NB4 (cell line): ENCODE measurements at regions not wholly inside any gene's neighbourhood (a gene's known extent, or its start where the extent isn't known, plus 50 kb on each side); places are given as distances from the start of the nearest gene placed in this dataset.

Source experiments
- DNase-seq: peaks from one replicate; pipeline ENCODE4 v3.0.0; 2010; ENCODE audit warnings: low read depth
- H3K4me3 ChIP-seq: one replicate; pipeline ENCODE4 v1.5.1; 2011; ENCODE audit warnings: mild to moderate bottlenecking, low read depth, low read length, moderate library complexity
- MYC ChIP-seq: IDR thresholded peaks from 2 replicates; pipeline ENCODE4 v1.6.1; 2011; ENCODE audit warnings: low read depth, low read length
- POLR2A ChIP-seq: IDR thresholded peaks from 2 replicates; pipeline ENCODE4 v1.6.1; 2011; ENCODE audit warnings: mild to moderate bottlenecking; ENCODE audit not compliant: insufficient read length; ENCODE audit errors: extremely low read depth
- TF ChIP-seq, protein P1 (sequence below): IDR thresholded peaks from 2 replicates; pipeline ENCODE4 v1.6.1; 2011; ENCODE audit warnings: low read depth, low read length
- TF ChIP-seq, protein P2 (sequence below): IDR thresholded peaks from one replicate; pipeline ENCODE4 v1.5.1; 2012; ENCODE audit warnings: low read depth, low read length

GRCh38 chr21:36255663-36256062 is 64.3 kb upstream of the MORC3 start:
- H3K4me3 ChIP-seq = no peak overlapping the region
- no peak for DNase-seq
- TF ChIP-seq MYC (no peak), POLR2A (no peak)
- TF ChIP-seq, protein P1, sequence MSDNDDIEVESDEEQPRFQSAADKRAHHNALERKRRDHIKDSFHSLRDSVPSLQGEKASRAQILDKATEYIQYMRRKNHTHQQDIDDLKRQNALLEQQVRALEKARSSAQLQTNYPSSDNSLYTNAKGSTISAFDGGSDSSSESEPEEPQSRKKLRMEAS = no peak
- TF ChIP-seq, protein P2, sequence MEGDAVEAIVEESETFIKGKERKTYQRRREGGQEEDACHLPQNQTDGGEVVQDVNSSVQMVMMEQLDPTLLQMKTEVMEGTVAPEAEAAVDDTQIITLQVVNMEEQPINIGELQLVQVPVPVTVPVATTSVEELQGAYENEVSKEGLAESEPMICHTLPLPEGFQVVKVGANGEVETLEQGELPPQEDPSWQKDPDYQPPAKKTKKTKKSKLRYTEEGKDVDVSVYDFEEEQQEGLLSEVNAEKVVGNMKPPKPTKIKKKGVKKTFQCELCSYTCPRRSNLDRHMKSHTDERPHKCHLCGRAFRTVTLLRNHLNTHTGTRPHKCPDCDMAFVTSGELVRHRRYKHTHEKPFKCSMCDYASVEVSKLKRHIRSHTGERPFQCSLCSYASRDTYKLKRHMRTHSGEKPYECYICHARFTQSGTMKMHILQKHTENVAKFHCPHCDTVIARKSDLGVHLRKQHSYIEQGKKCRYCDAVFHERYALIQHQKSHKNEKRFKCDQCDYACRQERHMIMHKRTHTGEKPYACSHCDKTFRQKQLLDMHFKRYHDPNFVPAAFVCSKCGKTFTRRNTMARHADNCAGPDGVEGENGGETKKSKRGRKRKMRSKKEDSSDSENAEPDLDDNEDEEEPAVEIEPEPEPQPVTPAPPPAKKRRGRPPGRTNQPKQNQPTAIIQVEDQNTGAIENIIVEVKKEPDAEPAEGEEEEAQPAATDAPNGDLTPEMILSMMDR = no peak

- no peak for TF ChIP-seq MYC
- TF ChIP-seq, protein P2 = no peak
- no peak for TF ChIP-seq POLR2A
- TF ChIP-seq, protein P1 = no peak
These were observed 62.3 kb upstream of the MORC3 start for GRCh38 chr21:36257657-36258056.

GRCh38 chr21:36260030-36260787 is 59.8 kb upstream of the MORC3 start:
- peak overlapping the region; percentile 50 for H3K4me3 ChIP-seq
- TF ChIP-seq, protein P2 = peak; percentile 65
- TF ChIP-seq POLR2A = no peak
- DNase-seq = peak; percentile 68

More at GRCh38 chr21:36257657-36258056, 62.3 kb upstream of the MORC3 start:
- no peak overlapping the region for H3K4me3 ChIP-seq
- no peak for DNase-seq

GRCh38 chr21:36260802-36261201 is 59.2 kb upstream of the MORC3 start:
- no peak overlapping the region for H3K4me3 ChIP-seq
- TF ChIP-seq, protein P1 = no peak
- TF ChIP-seq, protein P2 = no peak
- TF ChIP-seq POLR2A (no peak), MYC (no peak)

DNA sequence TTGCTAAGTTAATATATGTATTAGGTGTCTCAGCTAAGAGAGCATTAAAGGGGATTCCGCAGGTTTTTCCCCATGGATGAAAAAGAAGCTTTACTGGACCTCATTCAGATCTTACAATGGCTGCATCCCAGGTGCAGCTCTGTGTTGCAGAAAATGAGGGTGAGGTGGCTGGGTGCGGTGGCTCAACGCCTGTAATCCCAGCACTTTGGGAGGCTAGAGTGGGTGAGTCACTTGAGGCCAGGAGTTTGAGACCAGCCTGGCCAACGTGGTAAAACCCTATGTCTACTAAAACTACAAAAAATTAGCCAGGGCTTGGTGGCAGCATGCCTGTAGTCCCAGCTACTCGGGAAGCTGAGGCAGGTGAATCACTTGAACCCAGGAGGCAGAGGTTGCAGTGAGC is 58.5 kb upstream of the MORC3 start:
- H3K4me3 ChIP-seq = no peak overlapping the region
- TF ChIP-seq, protein P2 = no peak
- TF ChIP-seq MYC (no peak), POLR2A (no peak)
- no peak for DNase-seq

More at GRCh38 chr21:36260802-36261201, 59.2 kb upstream of the MORC3 start:
- no peak for DNase-seq

DNA sequence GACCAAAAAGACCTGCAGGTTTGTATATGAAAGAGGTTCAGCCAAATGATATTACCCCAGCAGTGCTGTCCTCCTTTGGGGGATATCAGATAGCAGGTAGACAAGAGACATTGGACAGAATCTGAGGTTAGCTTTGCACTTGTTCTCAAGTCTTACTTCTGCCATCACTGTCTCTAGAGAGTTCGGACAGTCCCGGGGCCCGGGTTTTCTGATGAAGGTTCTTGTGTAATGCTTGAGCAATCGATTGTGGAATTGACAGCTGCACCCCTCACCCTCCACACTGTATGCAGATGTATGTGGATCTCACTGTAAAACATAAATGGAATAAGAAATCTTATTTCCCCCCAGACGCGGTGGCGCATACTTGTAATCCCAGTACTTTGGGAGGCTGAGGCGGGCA is 56.2 kb upstream of the MORC3 start:
- H3K4me3 ChIP-seq = no peak overlapping the region
- peak; percentile 61 for DNase-seq
- TF ChIP-seq POLR2A (no peak), MYC (no peak)
- TF ChIP-seq, protein P1 = no peak
- TF ChIP-seq, protein P2 = no peak
